Hematopoietic multipotent progenitor cell treated with erythropoietin and hydrocortisone succinate and interleukin-3 and kit ligand, for 8 days (in vitro differentiated cells): ENCODE measurements at regions not wholly inside any gene's neighbourhood (a gene's known extent, or its start where the extent isn't known, plus 50 kb on each side); places are given as distances from the start of the nearest gene placed in this dataset.

Experiments
- DNase-seq: peaks from one replicate; pipeline ENCODE4 v3.0.0-alpha.2; 2015

- no peak for DNase-seq
These were observed 56.0 kb upstream of the MSX2 start for GRCh38 chr5:174668349-174668748.
